ENCODE measurements at regions not wholly inside any gene's neighbourhood (a gene's known extent, or its start where the extent isn't known, plus 50 kb on each side); places are given as distances from the start of the nearest gene placed in this dataset.

DNA sequence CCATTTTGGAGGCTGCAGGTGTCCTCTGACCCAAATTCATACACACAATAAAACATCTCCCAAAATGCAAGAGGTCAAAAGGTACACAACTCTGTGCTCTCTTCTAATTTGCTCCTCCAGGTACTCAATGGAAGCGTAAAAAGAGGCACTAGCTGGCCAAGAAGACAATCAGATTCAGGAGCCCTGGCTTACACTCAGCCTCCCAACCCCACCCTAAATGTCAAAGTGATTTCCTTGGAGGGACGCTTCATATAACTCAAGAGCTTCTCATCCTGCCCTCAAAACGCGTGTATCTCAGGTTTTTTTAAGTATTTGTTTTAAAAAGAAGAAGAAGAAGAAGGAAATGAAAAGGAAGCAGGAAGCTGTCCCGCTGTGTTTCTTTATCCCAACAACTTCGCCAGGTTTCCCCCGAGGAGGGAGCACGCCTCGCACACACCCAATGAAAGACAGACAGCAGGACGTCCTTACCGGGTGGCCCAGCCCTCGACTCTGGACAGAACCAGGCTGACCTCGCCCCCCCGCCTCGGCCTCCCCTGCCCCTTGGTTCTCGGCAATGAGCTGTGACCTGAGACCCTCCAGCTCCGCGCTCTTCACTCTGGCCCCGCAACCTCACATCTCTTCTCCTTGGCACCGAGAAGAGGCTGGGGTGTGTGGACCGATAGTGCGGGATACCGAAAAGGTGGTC lies 620.7 kb upstream of the ZNF385D start:
- TF ChIP-seq, protein P1, sequence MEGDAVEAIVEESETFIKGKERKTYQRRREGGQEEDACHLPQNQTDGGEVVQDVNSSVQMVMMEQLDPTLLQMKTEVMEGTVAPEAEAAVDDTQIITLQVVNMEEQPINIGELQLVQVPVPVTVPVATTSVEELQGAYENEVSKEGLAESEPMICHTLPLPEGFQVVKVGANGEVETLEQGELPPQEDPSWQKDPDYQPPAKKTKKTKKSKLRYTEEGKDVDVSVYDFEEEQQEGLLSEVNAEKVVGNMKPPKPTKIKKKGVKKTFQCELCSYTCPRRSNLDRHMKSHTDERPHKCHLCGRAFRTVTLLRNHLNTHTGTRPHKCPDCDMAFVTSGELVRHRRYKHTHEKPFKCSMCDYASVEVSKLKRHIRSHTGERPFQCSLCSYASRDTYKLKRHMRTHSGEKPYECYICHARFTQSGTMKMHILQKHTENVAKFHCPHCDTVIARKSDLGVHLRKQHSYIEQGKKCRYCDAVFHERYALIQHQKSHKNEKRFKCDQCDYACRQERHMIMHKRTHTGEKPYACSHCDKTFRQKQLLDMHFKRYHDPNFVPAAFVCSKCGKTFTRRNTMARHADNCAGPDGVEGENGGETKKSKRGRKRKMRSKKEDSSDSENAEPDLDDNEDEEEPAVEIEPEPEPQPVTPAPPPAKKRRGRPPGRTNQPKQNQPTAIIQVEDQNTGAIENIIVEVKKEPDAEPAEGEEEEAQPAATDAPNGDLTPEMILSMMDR (IDR thresholded peaks at IDR 0.05) = no peak
- TF ChIP-seq EP300 (IDR thresholded peaks at IDR 0.05) = no peak
